ENCODE measurements at regions not wholly inside any gene's neighbourhood (a gene's known extent, or its start where the extent isn't known, plus 50 kb on each side); places are given as distances from the start of the nearest gene placed in this dataset.

GRCh38 chr14:87497301-87497700 lies 495.7 kb downstream of the GALC start:
- Histone ChIP-seq H3K27ac (no peak overlapping the region), H3K36me3 (no peaks in the 10 kb centered on the region), H3K9me3 (no peaks in the 10 kb centered on the region), H3K27me3 (no peaks in the 10 kb centered on the region), H3K4me3 (replicated peaks in 1 of 3) (no peak overlapping the region), H3K4me1 (no peaks in the 10 kb centered on the region)
- intact Hi-C loops (cut with DNase I) = no loop called here
- 74% methylated on average over 3 of the region's 3 CpGs for WGBS, 2 donors
- TF ChIP-seq POLR2A (IDR thresholded peaks at IDR 0.05) = no peak
- no peak for TF ChIP-seq CTCF (IDR thresholded peaks at IDR 0.05)
- no peak for DNase-seq

- TF ChIP-seq CTCF (IDR thresholded peaks at IDR 0.05) = no peak
- TF ChIP-seq POLR2A (IDR thresholded peaks at IDR 0.05) = no peak
These were observed 499.0 kb downstream of the GALC start for GRCh38 chr14:87494010-87494409.

GRCh38 chr14:87492561-87492960 lies 500.4 kb downstream of the GALC start:
- H3K27ac ChIP-seq = no peak overlapping the region
- 79 to 83% methylated on average over 2 of the region's 2 CpGs for WGBS, 2 donors
- DNase-seq = no peak
- intact Hi-C loops (cut with DNase I) = no loop called here
- no peaks in the 10 kb centered on the region for H3K4me1 ChIP-seq
- H3K27me3 ChIP-seq = no peaks in the 10 kb centered on the region
- H3K4me3 ChIP-seq (replicated peaks in 1 of 3) = no peak overlapping the region
- TF ChIP-seq CTCF (IDR thresholded peaks at IDR 0.05) (no peak), POLR2A (IDR thresholded peaks at IDR 0.05) (no peak)
- no peaks in the 10 kb centered on the region for H3K9me3 ChIP-seq
- H3K36me3 ChIP-seq = no peaks in the 10 kb centered on the region

More at GRCh38 chr14:87494010-87494409, 499.0 kb downstream of the GALC start:
- Histone ChIP-seq H3K27me3 (no peaks in the 10 kb centered on the region), H3K9me3 (no peaks in the 10 kb centered on the region), H3K4me1 (no peaks in the 10 kb centered on the region), H3K36me3 (no peaks in the 10 kb centered on the region), H3K4me3 (replicated peaks in 1 of 3) (no peak overlapping the region), H3K27ac (no peak overlapping the region)
- intact Hi-C loops (cut with DNase I) = no loop called here
- no peak for DNase-seq

GRCh38 chr14:87491816-87492215 lies 501.2 kb downstream of the GALC start:
- Histone ChIP-seq H3K9me3 (no peaks in the 10 kb centered on the region), H3K27ac (no peak overlapping the region), H3K36me3 (no peaks in the 10 kb centered on the region), H3K27me3 (no peaks in the 10 kb centered on the region), H3K4me1 (no peaks in the 10 kb centered on the region), H3K4me3 (replicated peaks in 1 of 3) (no peak overlapping the region)
- intact Hi-C loops (cut with DNase I) = no loop called here
- DNase-seq = no peak
- TF ChIP-seq POLR2A (IDR thresholded peaks at IDR 0.05) = no peak
- 70 to 85% methylated on average over 2 of the region's 2 CpGs for WGBS, 2 donors

GRCh38 chr14:87489196-87489819 lies 503.7 kb downstream of the GALC start:
- Histone ChIP-seq H3K27ac (no peak overlapping the region), H3K4me3 (replicated peaks in 1 of 3) (no peak overlapping the region), H3K4me1 (no peaks in the 10 kb centered on the region), H3K27me3 (no peaks in the 10 kb centered on the region), H3K36me3 (no peaks in the 10 kb centered on the region), H3K9me3 (no peaks in the 10 kb centered on the region)
- TF ChIP-seq CTCF (IDR thresholded peaks at IDR 0.05) (no peak), POLR2A (IDR thresholded peaks at IDR 0.05) (no peak)
- no peak for DNase-seq
- intact Hi-C loops (cut with DNase I) = no loop called here
- 70 to 79% methylated on average over 2 of the region's 2 CpGs for WGBS, 2 donors

Data from thyroid gland (tissue), 4 donors.